Endothelial cell of umbilical vein (primary cell): ENCODE measurements at regions not wholly inside any gene's neighbourhood (a gene's known extent, or its start where the extent isn't known, plus 50 kb on each side); places are given as distances from the start of the nearest gene placed in this dataset.

Experiments used
- BruUV-seq: library from RNA; stranded (reverse); fragments of 400-500 nt; replicated peaks from 2 replicates; lab custom pipeline; 2021; lab: Mats Ljungman, UMichigan
- CTCF ChIA-PET: fragments of 300-600, 350-600 bp; sonication (Branson Sonifier 250); formaldehyde crosslinking; loops from one replicate; lab custom pipeline; 2021; ENCODE audit warnings: antibody characterized with exemption, inconsistent platforms; lab: Charles Lee
- POLR2A ChIA-PET: fragments of 300-600, 350-600 bp; sonication (Branson Sonifier 250); formaldehyde crosslinking; loops from one replicate; lab custom pipeline; 2021; ENCODE audit warnings: antibody characterized with exemption, inconsistent platforms; lab: Charles Lee
- DNase-seq: peaks from one replicate; pipeline ENCODE4 v3.0.0-alpha.2; 2011; ENCODE audit warnings: low read depth, low spot score
- FAIRE-seq: peaks from 2 replicates; lab custom pipeline; 2011; peaks lifted over from hg19 to GRCh38; lab: Jason Lieb, UNC
- H2AFZ ChIP-seq: 2 replicates; pipeline ENCODE4 v1.6.0; 2012; ENCODE audit warnings: low read depth, low read length, control low read depth, inconsistent platforms
- H3K27ac ChIP-seq: 2 replicates; pipeline ENCODE4 v1.5.1; 2011; ENCODE audit warnings: low read depth, mild to moderate bottlenecking, control low read depth, low read length, moderate library complexity; ENCODE audit not compliant: insufficient read depth
- H3K27me3 ChIP-seq, 2 experiments: 2 replicates each; pipeline versions ENCODE4 v1.6.0 to v1.6.1; 2011; ENCODE audit warnings: low read length in 2 of 2, mixed read lengths in 1 of 2; ENCODE audit not compliant: control insufficient read depth in 2 of 2, insufficient read depth in 2 of 2
- H3K36me3 ChIP-seq, 2 experiments: 2 replicates in 1 of 2; 3 replicates in 1 of 2; pipeline ENCODE4 v1.5.1; 2011; ENCODE audit warnings: low read length in 2 of 2, mild to moderate bottlenecking in 1 of 2, moderate library complexity in 1 of 2; ENCODE audit not compliant: control insufficient read depth in 2 of 2, insufficient read depth in 2 of 2; ENCODE audit errors: extremely low read depth in 1 of 2
- H3K4me1 ChIP-seq: 3 replicates; pipeline ENCODE4 v1.5.1; 2011; ENCODE audit warnings: mild to moderate bottlenecking, low read length; ENCODE audit not compliant: control insufficient read depth, insufficient read depth; ENCODE audit errors: extremely low read depth
- H3K4me2 ChIP-seq: 2 replicates; pipeline ENCODE4 v1.6.1; 2011; ENCODE audit warnings: low read length, control low read depth, mixed read lengths; ENCODE audit not compliant: insufficient read depth
- H3K4me3 ChIP-seq, 3 experiments: fragments of 200-600 bp in 1 of 3; sonication (generic), shearing (Covaris generic) in 1 of 3; replicated peaks in 1 of 3; 2 replicates each; pipeline ENCODE4 v1.5.1; 2011 to 2016; ENCODE audit warnings: control low read depth in 3 of 3, low read length in 3 of 3, mild to moderate bottlenecking in 2 of 3, inconsistent platforms in 1 of 3, low read depth in 1 of 3, moderate library complexity in 1 of 3; ENCODE audit not compliant: insufficient read depth in 1 of 3
- H3K79me2 ChIP-seq: 2 replicates; pipeline ENCODE4 v1.6.0; 2012; ENCODE audit warnings: low read length, inconsistent platforms; ENCODE audit not compliant: control insufficient read depth, insufficient read depth
- H3K9ac ChIP-seq: replicated peaks from 2 replicates; pipeline ENCODE3; 2011; ENCODE audit warnings: low read length, control low read depth; ENCODE audit not compliant: insufficient read depth; ENCODE audit errors: extremely low read depth
- H3K9me1 ChIP-seq: replicated peaks from 3 replicates; pipeline ENCODE4 v1.6.0; 2011; ENCODE audit warnings: mild to moderate bottlenecking, low read length; ENCODE audit not compliant: control insufficient read depth, insufficient read depth; ENCODE audit errors: extremely low read depth
- H3K9me3 ChIP-seq: replicated peaks from 2 replicates; pipeline ENCODE4 v1.5.1; 2012; ENCODE audit warnings: low read length, inconsistent platforms; ENCODE audit not compliant: control insufficient read depth, insufficient read depth
- H4K20me1 ChIP-seq: replicated peaks from 2 replicates; pipeline ENCODE3; 2011; ENCODE audit warnings: mild to moderate bottlenecking, low read length; ENCODE audit not compliant: control insufficient read depth, insufficient read depth; ENCODE audit errors: extremely low read depth
- EZH2 ChIP-seq: IDR thresholded peaks from 2 replicates; pipeline ENCODE4 v1.6.1; 2012; ENCODE audit warnings: borderline replicate concordance, low read depth, mild to moderate bottlenecking, moderate library complexity, low read length, inconsistent platforms; ENCODE audit not compliant: severe bottlenecking
- MYC ChIP-seq: IDR thresholded peaks from one replicate; pipeline ENCODE4 v1.6.1; 2011; ENCODE audit warnings: mild to moderate bottlenecking, low read depth, low read length
- POLR2A ChIP-seq: IDR thresholded peaks from 2 replicates; pipeline ENCODE4 v1.6.1; 2012; ENCODE audit warnings: low read depth, mild to moderate bottlenecking, control low read depth, low read length
- POLR2AphosphoS5 ChIP-seq: IDR thresholded peaks from 2 replicates; pipeline ENCODE4 v1.6.1; 2012; ENCODE audit warnings: low read depth, mild to moderate bottlenecking, control low read depth, low read length, moderate library complexity; ENCODE audit not compliant: insufficient read depth
- dilution Hi-C: fragments of 300-500 bp; cut with MboI; formaldehyde crosslinking; loops from one replicate; pipeline ENCODE4 v1.15.0; 2019; ENCODE audit warnings: low sequenced_read_pairs; ENCODE audit not compliant: extremely low pct_ligation_motif_present
- intact Hi-C: fragments of 100-400 bp; cut with micrococcal nuclease; formaldehyde crosslinking; loops from one replicate; pipeline ENCODE4 v1.10.0; 2022

GRCh38 chr3:161600173-161600572 lies 103.6 kb downstream of the OTOL1 start:
- no peak for DNase-seq
- Histone ChIP-seq H2AFZ (no peak overlapping the region), H3K4me3 (no peak overlapping the region), H3K27me3 (no peaks in the 10 kb centered on the region), H3K9me1 (no peaks in the 10 kb centered on the region), H3K79me2 (no peaks in the 10 kb centered on the region), H3K4me1 (no peaks in the 10 kb centered on the region), H3K36me3 (no peaks in the 10 kb centered on the region), H3K27ac (no peak overlapping the region), H4K20me1 (no peaks in the 10 kb centered on the region), H3K9me3 (no peaks in the 10 kb centered on the region), H3K9ac (no peak overlapping the region), H3K4me2 (no peak overlapping the region)
- TF ChIP-seq POLR2A (no peak), EZH2 (no peak)
- POLR2A ChIA-PET, result no interaction called here
- BruUV-seq, result no TSS peak
- CTCF ChIA-PET, result no interaction called here
- dilution Hi-C loops, result no loop called here
- intact Hi-C loops, result no loop called here
- FAIRE-seq, result no peak

DNA sequence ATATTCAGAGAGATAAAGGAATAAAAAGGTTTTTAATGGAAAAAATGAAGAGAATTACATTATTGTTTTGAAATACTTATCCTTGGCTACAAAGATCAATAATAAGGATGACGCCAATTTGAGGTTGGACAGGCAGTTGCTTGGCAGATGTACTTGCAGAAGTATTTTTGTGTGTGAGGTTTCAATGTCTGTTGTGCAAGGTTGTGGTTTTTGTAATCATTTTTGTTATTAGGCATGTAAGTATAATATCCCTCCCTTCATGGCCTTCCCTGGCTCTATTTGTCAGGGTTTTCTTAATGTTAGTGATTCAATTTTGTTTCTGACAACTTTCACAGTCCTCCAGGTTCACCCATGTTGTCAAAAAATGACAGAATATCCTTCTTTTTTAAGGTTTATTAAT lies 105.9 kb downstream of the OTOL1 start:
- Histone ChIP-seq H3K4me2 (no peak overlapping the region), H3K27me3 (no peaks in the 10 kb centered on the region), H3K4me3 (no peak overlapping the region), H3K36me3 (no peaks in the 10 kb centered on the region), H2AFZ (no peak overlapping the region), H3K4me1 (no peaks in the 10 kb centered on the region), H3K27ac (no peak overlapping the region), H3K79me2 (no peaks in the 10 kb centered on the region), H3K9me3 (no peaks in the 10 kb centered on the region), H3K9ac (no peak overlapping the region), H4K20me1 (no peaks in the 10 kb centered on the region), H3K9me1 (no peaks in the 10 kb centered on the region)
- intact Hi-C loops (no loop called here), dilution Hi-C loops (no loop called here)
- DNase-seq (no peak), FAIRE-seq (no peak)
- TF ChIP-seq POLR2AphosphoS5 (no peak), MYC (no peak)
- POLR2A ChIA-PET, result no interaction called here
- CTCF ChIA-PET, result no interaction called here
- no TSS peak for BruUV-seq
